Subcutaneous abdominal adipose tissue (tissue), 5 donors: ENCODE measurements at regions not wholly inside any gene's neighbourhood (a gene's known extent, or its start where the extent isn't known, plus 50 kb on each side); places are given as distances from the start of the nearest gene placed in this dataset.
"Not testable (repeated sequence)": the region's sequence is repeated elsewhere in the genome, so short reads cannot be mapped to it uniquely, and the experiment has no call there.

Experiments
- H3K27ac ChIP-seq: one replicate; pipeline ENCODE4 v1.7.0; 2013; ENCODE audit warnings: low read depth, mild to moderate bottlenecking, inconsistent platforms, low read length, moderate library complexity
- H3K27me3 ChIP-seq, 5 donors: one replicate each; pipeline ENCODE4 v1.7.0; 2013; ENCODE audit warnings: low read length in 5 of 5, inconsistent platforms in 1 of 5; ENCODE audit not compliant: control insufficient read depth in 5 of 5, insufficient read depth in 4 of 5
- H3K36me3 ChIP-seq, 5 donors: one replicate each; pipeline ENCODE4 v1.7.0; 2013; ENCODE audit warnings: low read length in 5 of 5; ENCODE audit not compliant: control insufficient read depth in 5 of 5, insufficient read depth in 5 of 5
- H3K4me1 ChIP-seq, 5 donors: one replicate each; pipeline ENCODE4 v1.7.0; 2013; ENCODE audit warnings: low read length in 5 of 5, mild to moderate bottlenecking in 3 of 5, moderate library complexity in 1 of 5; ENCODE audit not compliant: control insufficient read depth in 5 of 5, insufficient read depth in 5 of 5
- H3K4me3 ChIP-seq, 5 donors: one replicate each; pipeline ENCODE4 v1.7.0; 2013; ENCODE audit warnings: low read length in 5 of 5, low read depth in 1 of 5
- H3K9ac ChIP-seq, 5 donors: one replicate each; pipeline ENCODE4 v1.7.0; 2013; ENCODE audit warnings: low read length in 5 of 5, mild to moderate bottlenecking in 4 of 5, moderate library complexity in 3 of 5
- H3K9me3 ChIP-seq, 5 donors: one replicate each; pipeline ENCODE4 v1.7.0; 2013; ENCODE audit warnings: low read length in 5 of 5; ENCODE audit not compliant: control insufficient read depth in 5 of 5
- donor health status: healthy.
- donor health status: healthy.
- donor health status: healthy.
- donor health status: healthy.
- donor health status: healthy.

GRCh38 chr1:170415710-170416372, 116.1 kb upstream of the GORAB start:
- Histone ChIP-seq H3K9me3 (no peaks in the 10 kb centered on the region), H3K4me1 (peaks cover 0 to 5% (median 4%) of the 10 kb centered on the region in 5 donors), H3K9ac (no peak overlapping the region), H3K4me3 (no peak overlapping the region), H3K27ac (peak overlapping the region; percentile 26), H3K27me3 (no peaks in the 10 kb centered on the region), H3K36me3 (no peaks in the 10 kb centered on the region)

DNA sequence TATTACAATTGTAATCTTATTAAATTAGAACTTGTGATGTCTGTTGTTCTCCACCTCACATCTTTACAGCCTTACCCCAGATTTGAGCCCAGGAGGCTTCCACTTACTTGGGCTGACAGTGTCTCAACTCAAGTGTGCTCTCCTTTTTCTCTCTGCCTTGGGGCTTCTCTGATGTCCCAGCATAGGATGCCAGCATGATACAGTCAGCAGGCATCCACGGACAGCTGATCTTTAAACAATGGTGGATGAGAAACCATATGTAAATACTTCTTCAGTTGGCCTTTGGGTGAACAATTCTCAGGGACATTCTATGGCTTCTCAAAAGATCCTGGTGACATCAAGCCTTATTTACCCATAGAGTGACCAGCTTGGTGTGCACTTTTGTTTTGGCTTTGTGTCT, 107.6 kb upstream of the GORAB start:
- Histone ChIP-seq H3K27ac (no peak overlapping the region), H3K36me3 (no peaks in the 10 kb centered on the region), H3K4me1 (no peaks in the 10 kb centered on the region), H3K27me3 (no peaks in the 10 kb centered on the region), H3K9me3 (no peaks in the 10 kb centered on the region), H3K4me3 (no peak overlapping the region), H3K9ac (no peak overlapping the region)

GRCh38 chr1:170426596-170426995, 105.4 kb upstream of the GORAB start:
- Histone ChIP-seq H3K4me3 (no peak overlapping the region), H3K4me1 (no peaks in the 10 kb centered on the region), H3K27me3 (no peaks in the 10 kb centered on the region), H3K9ac (no peak overlapping the region), H3K27ac (no peak overlapping the region), H3K36me3 (no peaks in the 10 kb centered on the region), H3K9me3 (no peaks in the 10 kb centered on the region)

- H3K36me3 ChIP-seq, H3K4me3 ChIP-seq, H3K27ac ChIP-seq, H3K4me1 ChIP-seq, H3K9ac ChIP-seq, H3K27me3 ChIP-seq, H3K9me3 ChIP-seq: not testable (repeated sequence)
These were observed 105.0 kb upstream of the GORAB start for GRCh38 chr1:170427002-170427401.

- Histone ChIP-seq H3K4me3 (no peak overlapping the region), H3K27me3 (no peaks in the 10 kb centered on the region), H3K27ac (no peak overlapping the region), H3K9me3 (no peaks in the 10 kb centered on the region), H3K9ac (no peak overlapping the region), H3K36me3 (no peaks in the 10 kb centered on the region), H3K4me1 (no peaks in the 10 kb centered on the region)
These were observed 95.0 kb upstream of the GORAB start for GRCh38 chr1:170436928-170437327.

GRCh38 chr1:170445096-170445495, 86.9 kb upstream of the GORAB start:
- Histone ChIP-seq H3K36me3 (no peaks in the 10 kb centered on the region), H3K27me3 (no peaks in the 10 kb centered on the region), H3K4me1 (no peaks in the 10 kb centered on the region), H3K9ac (no peak overlapping the region), H3K27ac (no peak overlapping the region), H3K4me3 (no peak overlapping the region), H3K9me3 (no peaks in the 10 kb centered on the region)

DNA sequence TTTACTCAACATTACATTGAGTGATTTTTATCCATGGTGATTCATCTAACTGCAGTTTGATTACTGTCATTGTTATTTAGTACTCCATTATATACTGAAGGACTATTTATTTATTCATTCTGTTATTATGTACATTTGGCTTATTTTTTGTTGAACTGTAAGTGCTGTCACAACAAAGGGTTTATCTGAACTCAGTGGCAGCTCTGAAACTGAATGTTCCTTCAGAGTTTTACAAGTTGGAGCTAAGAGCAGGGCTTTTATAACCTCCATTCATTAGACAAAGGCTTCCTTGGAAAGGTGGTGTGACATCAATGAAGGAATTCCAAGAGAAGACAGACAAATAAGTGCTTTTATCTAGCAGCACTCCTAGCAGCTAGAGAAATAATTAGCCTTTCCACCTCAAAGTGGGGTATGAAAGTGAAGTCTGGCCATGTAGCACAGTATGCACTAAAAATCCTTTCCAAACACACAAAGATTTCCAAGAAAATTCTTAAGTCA, 83.3 kb upstream of the GORAB start:
- Histone ChIP-seq H3K27ac (no peak overlapping the region), H3K9ac (no peak overlapping the region), H3K27me3 (no peaks in the 10 kb centered on the region), H3K36me3 (no peaks in the 10 kb centered on the region), H3K4me1 (no peaks in the 10 kb centered on the region), H3K9me3 (no peaks in the 10 kb centered on the region), H3K4me3 (no peak overlapping the region)

GRCh38 chr1:170457325-170458050, 74.5 kb upstream of the GORAB start:
- not testable (repeated sequence) for H3K36me3 ChIP-seq, H3K27ac ChIP-seq, H3K4me3 ChIP-seq, H3K9ac ChIP-seq, H3K4me1 ChIP-seq, H3K27me3 ChIP-seq, H3K9me3 ChIP-seq

GRCh38 chr1:170460001-170460400, 72.0 kb upstream of the GORAB start:
- peaks cover 0 to 2% (median 0%) of the 10 kb centered on the region in 5 donors for H3K4me1 ChIP-seq
- no peak overlapping the region for H3K27ac ChIP-seq
- H3K4me3 ChIP-seq, result no peak overlapping the region
- peaks cover 0 to 4% (median 0%) of the 10 kb centered on the region in 5 donors for H3K9me3 ChIP-seq
- no peak overlapping the region for H3K9ac ChIP-seq
- no peaks in the 10 kb centered on the region for H3K36me3 ChIP-seq
- H3K27me3 ChIP-seq, result no peaks in the 10 kb centered on the region

DNA sequence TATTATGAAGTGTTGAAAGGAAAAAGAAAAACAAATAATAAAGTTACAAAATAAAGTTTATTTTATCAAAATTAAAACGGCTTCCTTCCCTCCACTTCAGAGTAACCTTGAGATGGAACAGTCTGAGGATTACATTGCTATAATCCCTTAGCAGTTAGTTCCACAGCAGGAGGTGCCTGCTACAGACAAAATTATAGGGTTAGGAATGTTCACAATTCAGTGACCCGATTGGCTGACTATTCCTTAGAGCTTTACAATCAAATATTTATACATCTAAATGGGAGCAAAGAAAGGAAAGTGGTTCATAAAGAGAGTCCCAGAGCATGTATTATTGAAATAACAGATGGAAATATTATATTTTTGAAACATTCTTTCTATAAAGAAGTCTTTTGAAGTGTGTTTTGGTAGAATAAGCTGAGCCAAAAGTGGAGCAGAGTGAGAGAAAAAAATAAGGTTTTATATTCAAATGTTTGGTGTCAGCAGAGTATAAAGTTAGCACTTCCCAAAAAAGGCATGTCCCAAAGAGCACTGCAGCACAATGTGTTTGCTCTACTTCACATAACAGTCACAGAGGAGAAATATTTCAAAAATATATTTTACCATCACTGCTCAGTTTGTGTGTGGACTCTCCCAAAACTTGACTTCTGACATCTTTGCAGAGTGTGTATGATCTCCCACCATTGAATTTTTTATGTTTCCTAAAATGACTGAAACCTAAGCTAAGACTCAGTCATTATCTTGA, 71.4 kb upstream of the GORAB start:
- Histone ChIP-seq H3K36me3 (no peaks in the 10 kb centered on the region), H3K4me1 (peaks cover 0 to 2% (median 0%) of the 10 kb centered on the region in 5 donors), H3K9ac (no peak overlapping the region), H3K27me3 (no peaks in the 10 kb centered on the region), H3K9me3 (peaks cover 0 to 4% (median 0%) of the 10 kb centered on the region in 5 donors), H3K27ac (no peak overlapping the region), H3K4me3 (no peak overlapping the region)
